Astrocyte of the spinal cord (primary cell): ENCODE measurements at regions not wholly inside any gene's neighbourhood (a gene's known extent, or its start where the extent isn't known, plus 50 kb on each side); places are given as distances from the start of the nearest gene placed in this dataset.

Experiments used
- DNase-seq: peaks from one replicate; pipeline ENCODE4 v3.0.0; 2011; ENCODE audit warnings: low read depth, low spot score
- H3K4me3 ChIP-seq: 2 replicates; pipeline ENCODE4 v1.5.1; 2011; ENCODE audit warnings: low read depth, mild to moderate bottlenecking, low read length, moderate library complexity
- CTCF ChIP-seq: IDR thresholded peaks from 2 replicates; pipeline ENCODE4 v1.5.1; 2012; ENCODE audit warnings: low read depth, mild to moderate bottlenecking, low read length, inconsistent platforms
- in situ Hi-C: cut with HindIII; loops from 2 replicates; pipeline ENCODE4 v1.10.0; 2017; ENCODE audit warnings: low sequenced_read_pairs

- no peak overlapping the region for H3K4me3 ChIP-seq
- no peak for DNase-seq
- in situ Hi-C loops: no loop called here
- TF ChIP-seq CTCF: no peak
Measured at GRCh38 chr11:69887330-69887729, 68.1 kb upstream of the FGF3 start.

GRCh38 chr11:69887841-69888427, 68.7 kb upstream of the FGF3 start:
- no peak for TF ChIP-seq CTCF
- DNase-seq: no peak
- no peak overlapping the region for H3K4me3 ChIP-seq
- in situ Hi-C loops: no loop called here

GRCh38 chr11:69888483-69889181, 69.4 kb upstream of the FGF3 start:
- H3K4me3 ChIP-seq: no peak overlapping the region
- in situ Hi-C loops: no loop called here
- TF ChIP-seq CTCF: peak; percentile 99
- DNase-seq: peak; percentile 40

- in situ Hi-C loops: no loop called here
- TF ChIP-seq CTCF: no peak
- H3K4me3 ChIP-seq: no peak overlapping the region
- DNase-seq: no peak
Measured at GRCh38 chr11:69889400-69890318, 70.4 kb upstream of the FGF3 start.

- no peak for TF ChIP-seq CTCF
- in situ Hi-C loops: no loop called here
- H3K4me3 ChIP-seq: no peak overlapping the region
- no peak for DNase-seq
Measured at GRCh38 chr11:69890476-69890875, 71.3 kb upstream of the FGF3 start.

GRCh38 chr11:69891421-69892236, 72.4 kb upstream of the FGF3 start:
- in situ Hi-C loops: no loop called here
- H3K4me3 ChIP-seq: no peak overlapping the region
- DNase-seq: no peak
- TF ChIP-seq CTCF: no peak
